ENCODE measurements at regions not wholly inside any gene's neighbourhood (a gene's known extent, or its start where the extent isn't known, plus 50 kb on each side); places are given as distances from the start of the nearest gene placed in this dataset.

DNA sequence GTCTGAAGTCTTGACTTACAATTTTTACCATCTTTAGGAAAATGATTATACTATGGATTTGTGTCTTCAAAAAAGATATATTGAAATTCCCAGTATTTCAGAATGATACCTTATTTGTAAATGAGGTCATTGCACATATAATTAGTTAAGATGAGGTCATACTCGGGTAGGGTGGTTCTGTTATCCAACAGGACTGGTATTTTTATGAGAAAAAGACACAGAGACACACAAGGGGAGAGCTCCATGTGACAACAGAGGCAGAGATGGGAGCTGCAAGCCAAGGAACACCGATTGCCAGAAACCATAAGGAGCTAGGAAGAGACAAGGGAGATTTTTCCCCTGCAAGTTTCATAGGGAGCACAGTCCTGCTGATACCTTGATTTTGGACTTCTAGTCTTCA is 356.9 kb downstream of the ARL4A start:
- TF ChIP-seq, protein P1, sequence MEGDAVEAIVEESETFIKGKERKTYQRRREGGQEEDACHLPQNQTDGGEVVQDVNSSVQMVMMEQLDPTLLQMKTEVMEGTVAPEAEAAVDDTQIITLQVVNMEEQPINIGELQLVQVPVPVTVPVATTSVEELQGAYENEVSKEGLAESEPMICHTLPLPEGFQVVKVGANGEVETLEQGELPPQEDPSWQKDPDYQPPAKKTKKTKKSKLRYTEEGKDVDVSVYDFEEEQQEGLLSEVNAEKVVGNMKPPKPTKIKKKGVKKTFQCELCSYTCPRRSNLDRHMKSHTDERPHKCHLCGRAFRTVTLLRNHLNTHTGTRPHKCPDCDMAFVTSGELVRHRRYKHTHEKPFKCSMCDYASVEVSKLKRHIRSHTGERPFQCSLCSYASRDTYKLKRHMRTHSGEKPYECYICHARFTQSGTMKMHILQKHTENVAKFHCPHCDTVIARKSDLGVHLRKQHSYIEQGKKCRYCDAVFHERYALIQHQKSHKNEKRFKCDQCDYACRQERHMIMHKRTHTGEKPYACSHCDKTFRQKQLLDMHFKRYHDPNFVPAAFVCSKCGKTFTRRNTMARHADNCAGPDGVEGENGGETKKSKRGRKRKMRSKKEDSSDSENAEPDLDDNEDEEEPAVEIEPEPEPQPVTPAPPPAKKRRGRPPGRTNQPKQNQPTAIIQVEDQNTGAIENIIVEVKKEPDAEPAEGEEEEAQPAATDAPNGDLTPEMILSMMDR (IDR thresholded peaks at IDR 0.05; ENCODE audit: extremely low read depth in 1 of 2, insufficient read depth in 1 of 2, low read depth in 1 of 2, low read length in 2 of 2): no peak
- TF ChIP-seq POLR2A (IDR thresholded peaks at IDR 0.05; ENCODE audit: low read depth, low read length) (no peak), EZH2 (IDR thresholded peaks at IDR 0.05; ENCODE audit: borderline replicate concordance, low read depth, low read length, severe bottlenecking) (no peak), POLR2AphosphoS5 (IDR thresholded peaks at IDR 0.05; ENCODE audit: insufficient read depth, low read depth, low read length) (no peak), JUN (IDR thresholded peaks at IDR 0.05; ENCODE audit: borderline replicate concordance, insufficient read depth, insufficient read length, low read depth) (no peak)
- TF ChIP-seq, protein P2, sequence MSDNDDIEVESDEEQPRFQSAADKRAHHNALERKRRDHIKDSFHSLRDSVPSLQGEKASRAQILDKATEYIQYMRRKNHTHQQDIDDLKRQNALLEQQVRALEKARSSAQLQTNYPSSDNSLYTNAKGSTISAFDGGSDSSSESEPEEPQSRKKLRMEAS (IDR thresholded peaks at IDR 0.05; ENCODE audit: insufficient read depth, insufficient read length): no peak

Data from endothelial cell of umbilical vein (primary cell).